Ascending aorta (tissue), 2 donors: ENCODE measurements at regions not wholly inside any gene's neighbourhood (a gene's known extent, or its start where the extent isn't known, plus 50 kb on each side); places are given as distances from the start of the nearest gene placed in this dataset.

Experiments
- DNase-seq, 2 donors: peaks; one replicate each; pipeline ENCODE4 v3.0.0-alpha.2; 2019; ENCODE audit warnings: low spot score in 2 of 2
- H3K27ac ChIP-seq, 2 donors: fragments of 200-600 bp; sonication (generic); one replicate each; pipeline ENCODE4 v1.5.1; 2016 to 2017; ENCODE audit warnings: mild to moderate bottlenecking in 1 of 2
- H3K27me3 ChIP-seq: fragments of 200-600 bp; sonication (generic); one replicate; pipeline ENCODE4 v1.5.1; 2017
- H3K36me3 ChIP-seq, 2 donors: fragments of 200-600 bp; sonication (generic); one replicate each; pipeline ENCODE4 v1.5.1; 2016
- H3K4me1 ChIP-seq, 2 donors: fragments of 200-600 bp; sonication (generic); one replicate each; pipeline ENCODE4 v1.5.1; 2016 to 2017; ENCODE audit warnings: mild to moderate bottlenecking in 1 of 2
- H3K4me3 ChIP-seq, 2 donors: fragments of 200-600 bp; sonication (generic); one replicate each; pipeline ENCODE4 v1.5.1; 2016 to 2017; ENCODE audit warnings: mild to moderate bottlenecking in 1 of 2
- H3K9me3 ChIP-seq, 2 donors: fragments of 200-600 bp; sonication (generic); one replicate each; pipeline ENCODE4 v1.5.1; 2016
- intact Hi-C: fragments of 100-400 bp; cut with DNase I; formaldehyde crosslinking; loops from one replicate; pipeline ENCODE4 v1.15.1; 2023
- TF ChIP-seq, protein P1 (sequence below), 3 experiments: fragments of 200-600 bp in 2 of 3; fragments of 450-650 bp in 1 of 3; sonication (generic) in 2 of 3; IDR thresholded peaks; one replicate each; pipeline ENCODE4 v1.5.1; 2016 to 2019; ENCODE audit warnings: antibody characterized with exemption in 3 of 3, mild to moderate bottlenecking in 1 of 3, moderate library complexity in 1 of 3

DNA sequence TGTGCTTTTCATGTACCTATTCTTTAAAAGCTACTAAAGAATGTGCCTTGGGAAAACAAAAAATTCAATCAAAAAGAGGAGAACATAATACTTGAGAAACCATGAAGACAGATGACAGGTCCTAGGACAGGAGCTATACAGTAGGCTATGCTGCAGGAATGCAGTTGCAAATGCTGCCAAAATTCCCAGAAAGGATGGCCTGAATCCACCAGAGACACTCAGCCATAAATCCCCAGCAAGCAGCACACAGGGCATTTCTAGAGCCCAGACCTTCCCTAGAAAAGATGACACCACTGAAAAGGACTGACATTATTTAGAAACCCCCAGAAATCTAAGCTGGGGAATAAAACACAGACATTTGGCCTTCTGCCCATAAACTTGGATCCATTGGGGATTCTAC lies 237.3 kb downstream of the C7orf25 start:
- TF ChIP-seq, protein P1, sequence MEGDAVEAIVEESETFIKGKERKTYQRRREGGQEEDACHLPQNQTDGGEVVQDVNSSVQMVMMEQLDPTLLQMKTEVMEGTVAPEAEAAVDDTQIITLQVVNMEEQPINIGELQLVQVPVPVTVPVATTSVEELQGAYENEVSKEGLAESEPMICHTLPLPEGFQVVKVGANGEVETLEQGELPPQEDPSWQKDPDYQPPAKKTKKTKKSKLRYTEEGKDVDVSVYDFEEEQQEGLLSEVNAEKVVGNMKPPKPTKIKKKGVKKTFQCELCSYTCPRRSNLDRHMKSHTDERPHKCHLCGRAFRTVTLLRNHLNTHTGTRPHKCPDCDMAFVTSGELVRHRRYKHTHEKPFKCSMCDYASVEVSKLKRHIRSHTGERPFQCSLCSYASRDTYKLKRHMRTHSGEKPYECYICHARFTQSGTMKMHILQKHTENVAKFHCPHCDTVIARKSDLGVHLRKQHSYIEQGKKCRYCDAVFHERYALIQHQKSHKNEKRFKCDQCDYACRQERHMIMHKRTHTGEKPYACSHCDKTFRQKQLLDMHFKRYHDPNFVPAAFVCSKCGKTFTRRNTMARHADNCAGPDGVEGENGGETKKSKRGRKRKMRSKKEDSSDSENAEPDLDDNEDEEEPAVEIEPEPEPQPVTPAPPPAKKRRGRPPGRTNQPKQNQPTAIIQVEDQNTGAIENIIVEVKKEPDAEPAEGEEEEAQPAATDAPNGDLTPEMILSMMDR (IDR thresholded peaks at IDR 0.05) = no peak
- H3K27me3 ChIP-seq = no peaks in the 10 kb centered on the region
- no peak for DNase-seq
- no peaks in the 10 kb centered on the region for H3K36me3 ChIP-seq
- no peak overlapping the region for H3K27ac ChIP-seq
- no peaks in the 10 kb centered on the region for H3K9me3 ChIP-seq
- intact Hi-C loops = no loop called here
- H3K4me3 ChIP-seq = no peak overlapping the region
- H3K4me1 ChIP-seq = peaks cover 0 to 7% of the 10 kb centered on the region in 2 donors

DNA sequence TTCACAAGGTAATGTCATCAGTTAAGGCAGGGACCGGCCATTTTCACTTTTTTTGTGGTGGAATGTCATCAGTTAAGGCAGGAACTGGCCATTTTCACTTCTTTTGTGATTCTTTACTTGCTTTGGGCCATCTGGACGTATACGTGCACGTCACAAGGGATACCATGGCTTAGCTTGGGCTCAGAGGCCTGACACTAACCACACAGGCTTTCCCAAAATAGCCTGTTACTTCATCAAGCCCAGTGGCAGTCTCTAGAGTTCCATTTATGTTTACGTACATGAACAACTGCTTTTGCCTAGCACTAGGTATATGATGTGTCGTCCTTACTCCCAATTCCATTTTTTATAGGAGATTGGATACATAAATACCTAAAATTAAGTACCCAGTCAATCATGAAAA lies 237.9 kb downstream of the C7orf25 start:
- H3K4me1 ChIP-seq = peaks cover 0 to 7% of the 10 kb centered on the region in 2 donors
- no peak overlapping the region for H3K4me3 ChIP-seq
- H3K9me3 ChIP-seq = no peaks in the 10 kb centered on the region
- intact Hi-C loops = no loop called here
- TF ChIP-seq, protein P1 (IDR thresholded peaks at IDR 0.05) = no peak
- DNase-seq = no peak
- H3K27ac ChIP-seq = no peak overlapping the region
- H3K27me3 ChIP-seq = no peaks in the 10 kb centered on the region
- H3K36me3 ChIP-seq = no peaks in the 10 kb centered on the region

GRCh38 chr7:42672339-42672999 lies 239.4 kb downstream of the C7orf25 start:
- Histone ChIP-seq H3K4me1 (peaks cover 0 to 2% of the 10 kb centered on the region in 2 donors), H3K9me3 (no peaks in the 10 kb centered on the region), H3K27me3 (no peaks in the 10 kb centered on the region), H3K27ac (no peak overlapping the region), H3K36me3 (no peaks in the 10 kb centered on the region), H3K4me3 (no peak overlapping the region)
- no peak for DNase-seq
- TF ChIP-seq, protein P1 (IDR thresholded peaks at IDR 0.05) = no peak
- intact Hi-C loops = no loop called here

DNA sequence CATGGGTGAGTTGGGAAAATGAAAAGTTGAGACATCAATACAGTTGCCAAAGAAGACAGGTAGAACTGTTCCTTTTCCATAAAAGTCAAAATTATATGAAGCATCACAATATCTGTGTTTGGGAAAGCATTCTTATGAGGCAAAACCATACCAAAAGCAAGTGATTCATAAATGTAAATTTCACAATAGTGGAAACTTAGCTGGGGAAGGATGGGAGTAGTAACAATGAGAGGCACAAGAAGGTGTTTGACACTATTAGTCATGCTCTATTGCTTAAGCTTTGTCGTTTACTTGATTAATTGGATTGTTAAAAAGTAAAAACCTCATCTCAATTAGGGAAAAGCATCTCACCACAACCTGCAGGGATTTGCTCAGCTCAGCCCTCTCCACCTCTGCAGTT lies 240.2 kb downstream of the C7orf25 start:
- Histone ChIP-seq H3K27me3 (no peaks in the 10 kb centered on the region), H3K4me3 (no peak overlapping the region), H3K36me3 (no peaks in the 10 kb centered on the region), H3K27ac (no peak overlapping the region), H3K9me3 (peaks cover 0 to 6% of the 10 kb centered on the region in 2 donors), H3K4me1 (no peaks in the 10 kb centered on the region)
- no peak for DNase-seq
- intact Hi-C loops = no loop called here
- TF ChIP-seq, protein P1 (IDR thresholded peaks at IDR 0.05) = no peak

- intact Hi-C loops = no loop called here
- Histone ChIP-seq H3K9me3 (peaks cover 0 to 6% of the 10 kb centered on the region in 2 donors), H3K36me3 (no peaks in the 10 kb centered on the region), H3K4me3 (no peak overlapping the region), H3K4me1 (no peaks in the 10 kb centered on the region), H3K27me3 (no peaks in the 10 kb centered on the region), H3K27ac (no peak overlapping the region)
- DNase-seq = no peak
- TF ChIP-seq, protein P1 (IDR thresholded peaks at IDR 0.05) = no peak
These were observed 244.9 kb downstream of the C7orf25 start for GRCh38 chr7:42666994-42667393.

DNA sequence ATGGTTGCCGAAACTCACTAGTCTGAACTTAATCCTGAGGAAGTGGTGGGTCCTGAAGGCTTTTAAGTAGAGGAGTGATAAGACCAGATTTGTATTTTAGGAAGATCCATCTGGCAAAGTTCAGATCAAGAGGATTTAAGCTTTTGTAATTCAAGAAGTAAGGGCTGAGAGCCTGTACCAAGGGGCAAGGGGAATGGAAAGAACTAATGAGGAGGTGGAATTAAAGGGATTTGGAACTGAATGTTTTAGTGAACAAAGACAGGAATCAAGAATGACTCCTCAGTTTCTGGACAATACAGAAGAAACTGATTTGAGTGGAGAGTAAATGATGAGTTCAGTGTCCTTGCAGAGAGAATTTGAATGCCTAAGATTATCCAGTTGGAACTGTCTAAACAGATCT lies 249.0 kb downstream of the C7orf25 start:
- intact Hi-C loops = no loop called here
- Histone ChIP-seq H3K27me3 (no peaks in the 10 kb centered on the region), H3K36me3 (no peaks in the 10 kb centered on the region), H3K9me3 (peaks cover 0 to 6% of the 10 kb centered on the region in 2 donors), H3K4me1 (no peaks in the 10 kb centered on the region), H3K27ac (no peak overlapping the region), H3K4me3 (no peak overlapping the region)
- TF ChIP-seq, protein P1 (IDR thresholded peaks at IDR 0.05) = no peak
- no peak for DNase-seq
